ENCODE measurements at regions not wholly inside any gene's neighbourhood (a gene's known extent, or its start where the extent isn't known, plus 50 kb on each side); places are given as distances from the start of the nearest gene placed in this dataset.

DNA sequence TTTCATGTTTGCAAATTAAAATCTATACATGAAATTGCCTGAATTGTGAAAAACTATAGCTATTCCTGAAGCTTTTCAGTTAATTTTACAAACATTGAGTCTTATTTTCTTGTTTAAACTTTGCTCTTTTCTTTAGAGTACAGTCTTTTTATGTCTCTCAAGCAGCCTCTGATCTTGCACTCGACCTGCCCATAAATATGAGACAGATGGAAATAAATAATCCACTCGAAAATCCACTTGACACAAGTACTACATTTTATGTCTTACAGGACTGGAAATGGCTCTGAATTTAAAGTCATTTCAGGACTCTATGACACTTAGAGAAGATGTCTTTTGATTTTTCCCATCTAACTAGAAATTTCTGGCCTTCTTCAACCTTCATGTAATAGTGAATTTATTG is 283.8 kb downstream of the USP25 start:
- DNase-seq (ENCODE audit: low read depth) = no peak

DNA sequence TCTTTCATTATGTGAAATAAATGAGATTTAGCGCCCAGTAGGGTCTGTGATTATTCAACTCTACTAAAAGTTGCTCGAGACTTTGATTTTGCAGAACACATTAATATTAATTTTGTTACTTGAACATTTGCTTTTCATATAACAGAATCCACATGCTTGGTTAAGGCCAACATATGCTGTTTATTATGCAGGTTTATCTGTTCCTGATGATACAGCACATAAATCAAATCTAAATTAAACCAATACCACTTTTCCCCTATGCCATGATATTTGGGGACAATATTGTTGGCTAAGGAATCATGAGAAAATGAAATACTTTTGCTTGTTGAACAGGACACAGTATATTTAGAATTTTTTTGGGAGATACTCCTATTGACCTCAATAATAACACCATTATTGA is 291.1 kb downstream of the USP25 start:
- no peak for DNase-seq (ENCODE audit: low read depth)

DNA sequence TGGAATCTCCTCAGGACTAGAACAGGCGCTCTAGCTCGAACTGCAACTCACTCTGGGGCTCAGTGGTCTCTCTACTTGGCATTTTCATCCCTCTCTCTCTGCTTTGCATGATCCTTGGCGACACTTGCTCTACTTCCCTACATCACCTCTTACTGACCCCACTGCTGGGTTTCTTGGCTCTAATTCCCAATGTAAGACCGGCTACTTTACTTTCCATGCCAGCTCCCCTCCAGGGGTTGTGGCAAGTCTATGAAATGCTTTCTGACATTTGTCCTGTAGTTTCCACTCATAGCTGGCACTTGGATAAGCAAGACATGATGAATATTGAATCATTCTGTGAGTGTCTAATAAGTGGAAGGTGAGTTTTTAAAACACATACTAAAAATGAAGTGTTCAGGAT is 292.3 kb downstream of the USP25 start:
- DNase-seq (ENCODE audit: low read depth) = no peak

DNA sequence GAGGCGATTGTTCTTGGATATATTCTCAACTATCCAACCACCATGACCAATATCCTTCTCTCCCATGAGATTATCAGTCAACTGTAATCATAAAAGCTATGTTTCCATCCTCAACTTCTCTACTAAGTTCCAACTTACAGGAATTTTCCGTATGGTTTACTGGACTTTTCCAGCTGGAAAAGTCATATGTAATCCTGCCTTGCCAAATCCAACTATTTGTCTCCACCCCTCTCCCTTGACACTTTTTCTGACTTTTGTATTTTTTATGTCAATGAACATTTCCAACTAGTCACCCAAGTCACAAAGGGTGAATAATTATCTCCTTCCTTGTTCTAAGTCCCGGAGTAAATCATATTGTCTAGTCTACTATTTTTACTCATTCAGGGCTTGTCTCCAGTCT is 293.1 kb downstream of the USP25 start:
- DNase-seq (ENCODE audit: low read depth) = no peak

DNA sequence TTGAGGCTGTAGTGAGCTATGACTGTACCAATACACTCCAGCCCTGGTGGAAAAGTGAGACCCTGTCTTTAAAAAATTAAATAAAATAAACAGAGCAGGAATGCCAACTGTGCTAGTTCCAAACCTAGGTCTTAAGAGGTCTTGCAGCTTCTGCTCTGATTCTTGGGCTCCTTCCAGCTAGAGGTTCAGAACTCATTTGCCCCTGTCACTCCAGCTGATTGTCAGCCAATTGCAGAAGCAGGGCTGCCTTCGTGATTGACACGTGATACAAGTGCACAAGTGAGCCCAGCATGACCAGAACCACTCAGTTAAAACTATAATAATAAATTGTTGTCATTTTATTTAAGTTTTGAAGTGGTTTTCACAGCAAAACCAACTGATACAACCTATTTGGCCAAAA is 298.4 kb downstream of the USP25 start:
- DNase-seq (ENCODE audit: low read depth) = no peak

DNA sequence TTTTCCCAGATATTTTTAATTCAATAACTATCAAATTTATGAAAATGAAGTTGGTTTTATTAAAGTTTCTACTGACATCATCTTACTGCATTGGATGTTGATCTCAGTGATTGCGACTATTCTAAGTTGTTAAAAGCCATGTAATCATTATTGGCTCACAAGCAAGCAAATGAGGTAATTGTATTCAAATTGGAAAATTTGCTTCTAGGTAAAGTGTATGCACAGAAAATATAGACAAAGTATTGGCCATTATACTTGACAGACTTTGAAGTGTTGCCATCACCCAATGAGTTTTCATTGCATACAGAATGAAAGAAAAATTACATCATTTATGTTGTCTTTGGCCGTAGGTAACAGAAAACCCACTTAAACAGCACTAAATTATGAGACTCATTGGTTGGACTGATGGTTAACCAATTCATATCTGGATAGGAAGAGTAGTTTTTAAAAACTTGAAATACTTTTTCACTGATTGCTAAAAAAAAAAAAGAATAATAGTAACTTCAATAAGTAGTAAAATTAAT is 299.2 kb downstream of the USP25 start:
- no peak for DNase-seq (ENCODE audit: low read depth)

DNA sequence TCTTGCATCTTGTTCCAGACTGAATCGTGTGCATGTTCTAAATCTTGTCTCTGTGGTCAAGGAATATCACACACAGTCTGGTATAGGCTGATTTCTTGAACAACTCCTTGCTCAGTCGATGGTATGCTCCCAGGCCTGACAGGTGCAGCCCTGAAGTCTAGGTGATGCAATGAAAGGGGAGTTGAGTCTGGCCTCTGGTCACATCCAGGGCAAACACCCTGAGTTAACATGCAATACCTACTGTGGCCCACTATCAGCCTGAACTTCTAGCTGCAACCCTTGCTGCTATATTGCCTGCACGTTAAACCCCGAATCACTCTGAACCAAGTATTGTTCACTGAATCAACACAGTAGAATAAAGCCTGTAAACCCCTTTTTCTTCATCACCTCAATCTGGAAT is 303.4 kb downstream of the USP25 start:
- no peak for DNase-seq (ENCODE audit: low read depth)

DNA sequence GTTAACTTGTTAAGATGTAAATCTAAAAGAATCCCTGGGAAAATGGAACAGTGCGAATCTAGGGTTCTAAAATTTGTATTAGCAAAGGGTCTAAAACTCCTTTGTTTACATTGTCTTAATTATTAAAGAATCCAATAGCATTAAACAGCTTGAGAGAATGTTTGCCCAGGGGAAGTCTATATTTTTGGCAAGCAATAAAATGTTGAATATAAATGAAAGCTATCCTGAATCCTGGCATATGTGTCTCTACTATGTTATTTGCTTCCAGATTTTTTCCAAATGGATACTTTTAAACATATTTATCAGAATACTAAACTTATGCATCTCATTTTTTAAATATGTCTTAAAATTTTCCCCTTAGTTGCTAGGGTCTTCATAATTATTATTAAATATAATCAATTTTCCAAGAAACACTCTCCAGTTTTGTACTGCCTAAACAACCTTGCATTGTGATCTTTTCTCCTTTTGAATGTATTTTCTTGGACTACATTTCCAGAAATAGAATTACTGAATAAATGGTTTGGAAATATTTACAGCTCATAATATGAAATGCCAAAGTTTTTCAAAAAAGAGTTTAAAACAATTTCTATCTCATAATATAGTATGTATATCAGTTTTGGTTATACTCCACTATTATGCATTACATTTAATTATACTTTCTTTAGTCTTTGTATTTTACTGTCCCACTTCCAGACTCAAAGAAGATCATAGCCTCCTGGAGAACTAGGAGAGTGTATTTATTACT is 304.8 kb downstream of the USP25 start:
- no peak for DNase-seq (ENCODE audit: low read depth)

DNA sequence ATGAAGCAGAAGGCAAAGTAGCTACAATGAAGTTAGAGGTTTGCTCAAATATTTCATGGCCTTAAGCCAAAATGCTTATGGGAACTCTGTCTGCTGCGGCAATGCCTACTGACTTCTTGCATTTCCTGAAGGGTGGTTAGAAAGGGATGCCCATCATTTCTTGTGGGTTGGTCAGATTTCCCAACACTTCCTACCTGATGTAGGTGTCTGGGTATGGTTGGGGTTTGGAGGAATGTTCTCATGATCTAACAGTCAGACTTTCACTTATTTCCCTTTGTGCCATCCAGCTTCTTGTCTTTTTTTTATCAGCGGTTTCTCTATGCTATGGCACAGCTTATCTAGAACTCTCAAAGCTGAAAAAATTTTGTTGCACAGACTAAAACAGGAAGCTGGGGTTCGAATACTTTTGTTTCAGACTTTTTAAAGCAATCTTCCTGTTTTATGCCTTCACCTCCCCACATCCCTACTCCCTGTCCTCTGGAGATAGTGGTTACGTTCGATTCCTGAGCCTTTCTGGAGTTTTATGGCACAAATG is 307.7 kb downstream of the USP25 start:
- DNase-seq (ENCODE audit: low read depth) = no peak

DNA sequence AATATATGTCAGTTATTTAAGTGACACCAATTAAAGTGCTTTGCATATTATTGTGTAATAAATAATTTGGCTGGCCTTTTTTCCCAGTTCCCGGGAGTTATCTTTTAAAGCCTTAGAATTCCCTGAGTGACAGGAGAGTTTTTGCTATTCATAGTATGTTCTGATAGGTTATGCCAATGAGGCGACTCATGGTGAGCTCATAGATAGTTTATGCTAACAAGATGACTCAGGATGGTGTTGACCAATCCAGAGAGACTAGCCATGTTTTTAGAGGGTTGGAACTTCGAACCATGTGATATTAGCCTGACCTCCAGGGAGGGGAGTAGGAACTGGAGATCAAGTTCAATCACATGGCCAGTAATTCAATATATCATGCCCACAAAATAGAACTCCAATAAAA is 310.8 kb downstream of the USP25 start:
- no peak for DNase-seq (ENCODE audit: low read depth)

DNA sequence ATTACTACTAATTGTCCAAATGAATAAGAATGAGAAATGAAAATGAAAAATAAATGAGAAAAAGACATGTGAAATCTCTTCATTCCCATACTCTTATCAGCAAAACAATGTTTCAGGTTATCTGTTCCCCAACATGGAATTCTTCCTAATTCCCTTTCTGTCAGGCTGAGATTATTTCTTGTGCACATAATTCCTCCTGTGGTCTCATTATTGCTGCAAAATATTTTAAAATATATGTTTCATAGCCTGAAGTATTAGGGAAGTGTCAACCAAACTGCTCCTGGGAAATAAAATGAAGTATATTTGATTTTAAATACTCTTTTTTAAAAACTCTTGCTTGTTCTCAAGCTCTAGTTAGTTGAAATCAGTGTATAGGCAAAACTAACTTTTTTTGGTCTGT is 314.9 kb downstream of the USP25 start:
- no peak for DNase-seq (ENCODE audit: low read depth)

DNA sequence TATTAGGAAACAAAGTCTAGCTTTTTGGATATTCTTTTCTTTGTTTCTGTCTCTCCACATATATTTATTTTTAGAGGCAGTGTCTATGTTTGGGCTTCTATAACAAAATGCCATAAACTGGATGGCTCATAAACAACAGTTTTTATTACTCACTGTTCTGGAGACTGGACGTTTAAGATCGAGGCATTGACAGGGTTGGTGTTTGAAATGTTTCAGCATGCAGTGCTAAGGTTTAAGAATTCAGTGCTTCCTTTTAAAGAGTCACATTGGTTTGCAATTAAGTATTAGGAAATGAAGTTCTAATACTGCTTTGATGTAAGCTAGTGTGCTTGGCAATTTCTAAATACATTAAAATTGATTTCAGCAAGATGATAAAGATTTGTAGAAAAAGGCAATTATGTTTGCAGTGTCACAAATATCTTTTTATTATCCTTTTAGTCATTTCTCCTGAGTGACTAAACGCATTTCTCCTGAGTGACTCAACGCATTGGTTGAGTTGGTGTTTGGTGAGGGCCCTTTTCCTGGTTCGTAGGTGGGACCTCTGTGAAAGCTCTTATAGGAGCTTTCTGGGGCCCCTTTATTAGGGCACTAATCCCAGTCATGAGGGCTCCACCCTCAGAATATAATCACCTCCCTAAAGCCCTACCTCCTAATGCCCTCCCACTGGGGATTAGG is 317.0 kb downstream of the USP25 start:
- DNase-seq (ENCODE audit: low read depth) = no peak

DNA sequence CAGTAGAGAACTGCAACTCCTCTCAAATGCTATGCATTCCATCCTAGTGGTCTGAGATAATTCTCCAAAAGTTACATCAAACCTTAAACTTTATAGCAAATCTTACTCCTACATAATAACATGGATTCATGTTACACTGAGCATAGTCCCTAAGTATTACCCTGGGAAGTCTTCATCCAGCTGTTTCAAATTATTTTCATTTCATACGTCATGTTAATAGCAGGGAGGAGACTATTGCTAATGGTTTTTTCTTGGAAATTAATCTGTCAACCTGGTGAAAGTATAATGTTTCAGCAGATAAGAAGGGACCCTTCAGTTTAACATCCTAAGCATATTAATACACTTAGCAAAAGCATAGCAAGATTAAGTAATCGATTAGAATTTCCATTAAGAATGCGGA is 318.1 kb downstream of the USP25 start:
- DNase-seq (ENCODE audit: low read depth) = no peak

DNA sequence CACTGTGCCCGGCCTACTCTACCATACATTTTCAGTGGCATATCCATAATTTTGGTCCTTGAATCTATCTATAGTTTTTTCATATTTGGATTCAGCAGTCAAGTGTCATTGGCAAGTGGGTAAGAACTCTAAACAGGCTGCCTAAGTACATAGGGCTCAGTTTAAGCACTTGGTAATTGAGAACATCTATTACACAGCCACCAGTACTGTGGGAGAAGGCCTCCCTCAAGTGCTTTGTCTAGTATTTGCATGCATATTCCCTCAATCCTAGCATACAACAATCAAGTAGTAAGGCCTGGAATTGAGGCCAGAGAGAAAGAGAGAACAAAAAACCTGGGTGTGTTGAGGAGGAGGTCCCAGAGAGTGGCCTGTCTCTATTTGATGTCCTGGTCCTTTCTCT is 325.2 kb downstream of the USP25 start:
- DNase-seq (ENCODE audit: low read depth) = no peak

DNA sequence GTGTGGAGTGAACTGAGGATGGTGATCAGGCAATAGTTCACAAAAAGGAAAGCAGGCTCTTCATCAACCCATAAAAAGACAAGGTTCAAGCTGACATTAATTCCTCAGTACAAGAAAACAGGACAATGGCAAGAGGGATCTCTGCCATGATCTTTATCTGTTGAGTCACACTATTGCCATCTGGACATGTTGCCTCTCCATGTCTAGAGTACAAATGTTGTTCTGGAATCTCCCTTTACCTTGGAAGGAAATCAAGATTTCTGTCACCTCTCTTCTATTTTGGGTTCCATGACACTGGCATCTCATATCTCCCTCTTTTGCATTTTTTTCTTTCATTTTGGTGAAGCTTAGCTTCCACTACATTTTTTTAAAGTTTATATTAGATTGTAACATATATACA is 329.1 kb downstream of the USP25 start:
- DNase-seq (ENCODE audit: low read depth) = no peak

DNA sequence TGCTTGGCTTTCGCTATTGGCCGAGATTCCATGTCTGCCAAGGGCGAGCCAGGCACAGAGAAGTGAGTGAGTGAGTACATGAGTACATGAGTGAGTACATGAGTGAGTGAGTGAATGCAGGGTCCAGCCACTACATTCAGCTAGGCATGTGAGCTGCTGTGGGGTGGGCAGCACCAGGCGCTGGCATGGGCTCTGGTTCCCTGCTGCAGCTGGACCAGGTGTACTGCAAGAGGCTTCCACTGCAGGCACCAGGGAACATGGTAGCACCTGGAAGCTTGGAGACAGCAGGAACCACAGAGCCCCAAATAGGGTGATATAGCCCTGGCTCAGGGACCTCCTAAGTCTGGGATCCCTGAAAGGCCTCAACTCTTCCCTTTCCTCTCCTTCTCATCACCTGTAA is 330.2 kb downstream of the USP25 start:
- DNase-seq (ENCODE audit: low read depth) = no peak

DNA sequence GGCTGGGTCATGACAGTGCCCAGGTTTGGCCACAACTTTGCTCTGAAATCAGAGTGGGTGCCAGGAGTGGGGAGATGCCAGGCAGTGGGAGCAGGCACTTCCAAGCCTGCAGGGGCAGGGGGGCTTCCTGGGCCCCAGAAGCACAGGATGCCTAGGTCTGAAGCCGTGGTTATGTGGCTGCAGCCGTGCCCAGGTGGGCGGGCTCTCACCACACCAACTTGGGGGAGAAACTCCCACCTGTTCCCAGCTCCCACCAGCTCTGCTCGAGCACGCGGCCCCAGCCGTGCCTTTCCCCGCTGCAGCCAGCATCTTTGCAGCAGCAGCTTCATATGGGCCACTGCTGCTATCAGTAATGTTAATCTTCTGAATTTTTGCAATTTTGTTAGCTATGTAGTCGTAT is 331.4 kb downstream of the USP25 start:
- no peak for DNase-seq (ENCODE audit: low read depth)

DNA sequence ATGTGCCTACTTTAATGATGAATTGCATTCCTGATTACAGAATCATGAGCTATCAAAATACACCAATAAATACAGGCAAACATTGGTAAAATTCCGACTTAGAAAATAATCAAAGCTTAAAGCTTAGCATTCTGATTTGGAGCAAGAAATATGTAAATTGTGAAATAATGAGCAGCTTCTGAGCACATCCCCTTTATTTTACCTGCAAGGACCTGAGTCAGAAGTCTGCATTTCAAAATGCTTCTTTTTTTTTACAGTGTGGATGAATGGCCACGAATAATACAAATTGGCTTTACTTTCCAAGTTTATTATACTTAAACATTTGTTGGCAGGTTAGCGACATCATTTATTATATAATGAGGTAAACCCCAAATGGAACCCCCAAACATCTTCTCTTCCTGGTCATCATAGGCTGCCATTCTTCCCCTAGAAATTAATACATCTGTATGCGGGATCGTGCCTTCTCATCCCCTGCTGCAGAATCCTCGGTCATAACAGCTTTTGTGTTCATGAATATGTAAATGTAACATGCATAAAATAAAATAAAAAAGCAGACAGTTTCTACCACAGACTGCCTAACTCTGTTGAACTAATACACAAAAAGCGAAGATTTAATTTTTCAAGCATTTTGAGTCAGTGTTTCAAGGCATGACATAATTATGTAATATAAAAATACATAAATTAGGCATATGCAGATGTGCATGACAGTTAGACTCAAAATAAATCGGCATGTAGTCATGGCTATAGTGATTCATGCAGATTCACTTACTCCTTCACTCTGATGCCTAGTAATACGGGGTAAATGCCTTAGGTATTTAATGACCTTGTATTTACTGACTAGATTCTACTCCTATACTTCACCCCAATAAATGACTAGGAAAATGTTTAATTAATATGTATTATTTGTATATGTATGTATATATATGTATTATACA is 339.7 kb downstream of the USP25 start:
- no peak for DNase-seq (ENCODE audit: low read depth)

DNA sequence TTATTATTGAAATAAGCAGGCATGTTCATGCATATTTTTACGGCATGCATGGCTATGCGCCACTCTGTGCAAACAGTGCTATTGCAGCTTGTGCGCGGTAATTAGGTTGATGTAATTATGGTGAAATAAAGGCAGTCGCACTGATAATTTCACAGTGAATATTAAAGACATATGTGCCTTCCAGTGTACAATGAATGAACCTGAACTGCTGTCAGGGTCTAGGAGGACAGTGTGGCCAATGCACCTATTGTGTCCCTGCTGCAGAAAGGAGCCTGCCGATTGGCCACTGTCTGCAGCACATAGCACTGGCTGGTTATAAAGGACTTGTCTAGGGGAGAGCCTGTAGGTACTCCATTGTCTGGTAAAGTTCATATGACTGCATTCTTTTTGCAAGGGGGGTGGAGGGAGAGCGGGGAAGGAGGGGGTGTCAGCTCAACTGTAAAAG is 340.4 kb downstream of the USP25 start:
- DNase-seq (ENCODE audit: low read depth) = no peak

DNA sequence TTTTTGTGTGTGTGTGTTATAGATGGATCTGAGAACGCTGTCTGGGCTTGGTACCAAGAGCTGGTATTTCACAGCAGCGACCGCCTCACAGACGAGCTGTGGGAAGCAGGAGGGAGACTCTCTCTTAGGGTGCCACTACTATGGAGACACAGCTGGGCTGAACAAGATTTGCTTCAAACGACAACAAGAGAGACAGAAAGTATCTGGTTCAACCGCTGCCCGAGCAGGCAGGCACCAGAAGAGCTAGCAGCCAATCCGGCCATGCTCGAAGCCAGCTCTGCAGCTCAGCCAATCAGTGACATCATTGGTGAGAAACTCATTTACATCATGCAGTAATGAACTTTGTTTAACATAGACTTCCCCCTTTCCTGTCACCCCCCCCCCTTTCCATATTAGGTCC is 341.3 kb downstream of the USP25 start:
- no peak for DNase-seq (ENCODE audit: low read depth)

DNA sequence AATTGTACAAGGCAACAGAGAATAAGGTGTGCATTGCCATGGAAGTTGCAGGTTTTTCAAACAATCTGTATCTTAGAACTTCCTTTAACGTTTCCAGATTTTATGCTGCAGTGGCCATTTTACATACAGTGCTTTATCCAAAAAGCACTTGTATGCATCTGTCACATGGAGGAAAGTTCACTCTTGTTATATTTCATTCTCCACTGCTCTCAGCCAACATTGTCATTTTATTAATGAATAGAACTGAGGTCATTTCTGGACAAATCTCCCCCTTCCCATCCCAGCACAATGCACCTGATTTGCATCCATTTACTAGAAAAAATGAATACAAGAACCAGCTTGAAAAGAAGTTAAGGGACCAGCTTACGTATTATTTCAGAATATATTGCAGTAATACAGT is 342.0 kb downstream of the USP25 start:
- DNase-seq (ENCODE audit: low read depth) = no peak

DNA sequence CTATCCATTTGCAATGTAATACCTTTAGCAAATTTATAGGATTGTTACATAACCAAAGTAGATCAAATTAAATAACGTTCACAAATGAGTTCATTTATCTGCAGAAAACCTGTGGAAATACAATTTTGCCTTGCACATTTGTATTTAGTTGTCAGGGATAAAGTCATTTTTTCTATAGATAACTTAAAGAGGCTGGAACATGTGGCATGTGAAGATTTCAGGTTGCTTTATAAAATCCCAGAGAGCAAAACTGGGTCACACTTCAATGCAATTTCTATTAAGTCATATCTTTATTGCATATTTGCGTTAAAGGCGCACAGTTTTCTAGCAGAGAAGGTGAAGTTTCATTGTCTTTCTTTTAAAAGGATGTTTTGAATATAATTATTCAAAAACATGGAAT is 342.4 kb downstream of the USP25 start:
- no peak for DNase-seq (ENCODE audit: low read depth)

All from GM04503 (cell line).